Upper lobe of right lung (tissue), 1 donor: ENCODE measurements at regions not wholly inside any gene's neighbourhood (a gene's known extent, or its start where the extent isn't known, plus 50 kb on each side); places are given as distances from the start of the nearest gene placed in this dataset.

ENCODE experiments used
- ATAC-seq: fragments of 200-7000 bp; cut with Tn5 transposase; one replicate; pipeline ENCODE4 v1.9.1; 2020; ENCODE audit warnings: mild to moderate bottlenecking, moderate library complexity
- DNase-seq: peaks from one replicate; pipeline ENCODE4 v3.0.0-alpha.2; 2020
- H3K27ac ChIP-seq: fragments of 200-600 bp; one replicate; pipeline ENCODE4 v1.8.0; 2022
- H3K27me3 ChIP-seq: fragments of 200-600 bp; one replicate; pipeline ENCODE4 v1.8.0; 2022; ENCODE audit warnings: mild to moderate bottlenecking
- H3K36me3 ChIP-seq: fragments of 200-600 bp; one replicate; pipeline ENCODE4 v1.8.0; 2022
- H3K4me1 ChIP-seq: fragments of 200-600 bp; one replicate; pipeline ENCODE4 v1.8.0; 2022
- H3K4me3 ChIP-seq: fragments of 200-600 bp; one replicate; pipeline ENCODE4 v1.8.0; 2022; ENCODE audit warnings: mild to moderate bottlenecking
- H3K9me3 ChIP-seq: fragments of 200-600 bp; one replicate; pipeline ENCODE4 v1.8.0; 2022
- CTCF ChIP-seq: fragments of 200-600 bp; IDR thresholded peaks from one replicate; pipeline ENCODE4 v1.8.0; 2022; ENCODE audit warnings: antibody characterized with exemption
- intact Hi-C: fragments of 100-400 bp; cut with DNase I; formaldehyde crosslinking; loops from one replicate; pipeline ENCODE4 v1.11.0; 2022
- donor health status: DM: no; HTN: yes; CAD: no; lungs with severe emphysema.

- ATAC-seq (no peak), DNase-seq (no peak)
- no peak overlapping the region for H3K27ac ChIP-seq
- peaks cover 7% of the 10 kb centered on the region for H3K27me3 ChIP-seq
- H3K4me1 ChIP-seq = no peaks in the 10 kb centered on the region
- H3K4me3 ChIP-seq = no peak overlapping the region
- H3K9me3 ChIP-seq = no peaks in the 10 kb centered on the region
- H3K36me3 ChIP-seq = no peaks in the 10 kb centered on the region
- TF ChIP-seq CTCF = no peak
- intact Hi-C loops = no loop called here
These were observed 215.1 kb upstream of the SALL3 start for GRCh38 chr18:78764544-78764943.

GRCh38 chr18:78765142-78765541 is 214.5 kb upstream of the SALL3 start:
- Histone ChIP-seq H3K36me3 (no peaks in the 10 kb centered on the region), H3K4me1 (no peaks in the 10 kb centered on the region), H3K27me3 (peaks cover 7% of the 10 kb centered on the region), H3K9me3 (no peaks in the 10 kb centered on the region), H3K27ac (no peak overlapping the region), H3K4me3 (no peak overlapping the region)
- no peak for TF ChIP-seq CTCF
- ATAC-seq = no peak
- peak; percentile 60 for DNase-seq
- intact Hi-C loops = no loop called here

- DNase-seq (no peak), ATAC-seq (no peak)
- Histone ChIP-seq H3K36me3 (no peaks in the 10 kb centered on the region), H3K9me3 (no peaks in the 10 kb centered on the region), H3K27me3 (peaks cover 7% of the 10 kb centered on the region), H3K27ac (no peak overlapping the region), H3K4me1 (no peaks in the 10 kb centered on the region), H3K4me3 (no peak overlapping the region)
- intact Hi-C loops = no loop called here
- no peak for TF ChIP-seq CTCF
These were observed 213.9 kb upstream of the SALL3 start for GRCh38 chr18:78765637-78766281.

- no peak overlapping the region for H3K4me3 ChIP-seq
- TF ChIP-seq CTCF = no peak
- no peak overlapping the region for H3K27ac ChIP-seq
- ATAC-seq (no peak), DNase-seq (no peak)
- no peaks in the 10 kb centered on the region for H3K36me3 ChIP-seq
- H3K9me3 ChIP-seq = no peaks in the 10 kb centered on the region
- H3K27me3 ChIP-seq = peaks cover 7% of the 10 kb centered on the region
- no peaks in the 10 kb centered on the region for H3K4me1 ChIP-seq
- intact Hi-C loops = no loop called here
These were observed 212.7 kb upstream of the SALL3 start for GRCh38 chr18:78766651-78767533.

GRCh38 chr18:78767648-78768071 is 212.0 kb upstream of the SALL3 start:
- no peak for TF ChIP-seq CTCF
- DNase-seq (peak; percentile 62), ATAC-seq (no peak)
- no peaks in the 10 kb centered on the region for H3K4me1 ChIP-seq
- no peak overlapping the region for H3K4me3 ChIP-seq
- H3K36me3 ChIP-seq = no peaks in the 10 kb centered on the region
- no peaks in the 10 kb centered on the region for H3K9me3 ChIP-seq
- H3K27me3 ChIP-seq = peaks cover 7% of the 10 kb centered on the region
- H3K27ac ChIP-seq = no peak overlapping the region
- intact Hi-C loops = no loop called here
